ENCODE measurements at regions not wholly inside any gene's neighbourhood (a gene's known extent, or its start where the extent isn't known, plus 50 kb on each side); places are given as distances from the start of the nearest gene placed in this dataset.

DNA sequence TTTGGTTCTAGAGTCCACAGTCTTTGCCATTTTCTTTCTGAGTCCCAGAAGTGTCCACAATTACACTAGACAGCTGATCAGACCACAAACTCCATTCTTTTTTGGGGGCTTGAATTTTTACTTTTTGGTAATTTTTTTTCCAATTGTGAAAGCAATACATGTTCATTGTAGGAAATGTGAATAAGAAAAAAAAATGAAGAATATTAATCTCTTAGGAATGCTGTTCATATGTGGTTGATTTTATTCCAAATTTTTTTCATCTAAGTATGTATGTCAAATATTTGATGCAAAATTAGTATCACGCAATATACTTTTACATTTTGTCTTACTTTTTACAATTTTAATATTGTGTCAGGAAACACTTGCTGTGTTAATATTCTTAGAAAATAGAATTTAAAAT is 76.4 kb upstream of the ETS2 start:
- no TSS peak for BruUV-seq (replicated peaks)
- intact Hi-C loops (cut with micrococcal nuclease), result no loop called here
- no peak for DNase-seq (ENCODE audit: unreplicated experiment)
- no peak for TF ChIP-seq CTCF (IDR thresholded peaks at IDR 0.05; ENCODE audit: unreplicated experiment)
- Mint-ChIP-seq H3K27me3 (ENCODE audit: insufficient read depth, unreplicated experiment) (no peaks in the 10 kb centered on the region), H3K4me3 (ENCODE audit: unreplicated experiment) (no peak overlapping the region), H3K4me1 (ENCODE audit: insufficient read depth, unreplicated experiment) (peaks cover 4% of the 10 kb centered on the region), H3K9me3 (ENCODE audit: unreplicated experiment) (peaks cover 31% of the 10 kb centered on the region), H3K27ac (ENCODE audit: low read depth, unreplicated experiment) (no peak overlapping the region), H3K36me3 (ENCODE audit: insufficient read depth, unreplicated experiment) (no peaks in the 10 kb centered on the region)
- ChIA-PET POLR2A (no interaction called here), CTCF (interaction anchor here (0.6 to 2.3 kb wide), 4 partner anchors 14 to 409 kb away, joined by 3 to 6 read pairs (median 3); no protein-coding TSS in a partner anchor)

- CTCF ChIA-PET, result interaction anchor here (0.6 to 2.3 kb wide), 4 partner anchors 14 to 408 kb away, joined by 3 to 6 read pairs (median 3); no protein-coding TSS in a partner anchor
- intact Hi-C loops (cut with micrococcal nuclease), result no loop called here
- H3K9me3 Mint-ChIP-seq (ENCODE audit: unreplicated experiment), result peaks cover 25% of the 10 kb centered on the region
- no peak for TF ChIP-seq CTCF (IDR thresholded peaks at IDR 0.05; ENCODE audit: unreplicated experiment)
- no peaks in the 10 kb centered on the region for H3K27me3 Mint-ChIP-seq (ENCODE audit: insufficient read depth, unreplicated experiment)
- BruUV-seq (replicated peaks), result no TSS peak
- DNase-seq (ENCODE audit: unreplicated experiment), result no peak
- POLR2A ChIA-PET, result no interaction called here
- no peak overlapping the region for H3K27ac Mint-ChIP-seq (ENCODE audit: low read depth, unreplicated experiment)
- no peaks in the 10 kb centered on the region for H3K36me3 Mint-ChIP-seq (ENCODE audit: insufficient read depth, unreplicated experiment)
- no peak overlapping the region for H3K4me3 Mint-ChIP-seq (ENCODE audit: unreplicated experiment)
- H3K4me1 Mint-ChIP-seq (ENCODE audit: insufficient read depth, unreplicated experiment), result peaks cover 4% of the 10 kb centered on the region
Observed at GRCh38 chr21:38729754-38730379, 75.9 kb upstream of the ETS2 start.

DNA sequence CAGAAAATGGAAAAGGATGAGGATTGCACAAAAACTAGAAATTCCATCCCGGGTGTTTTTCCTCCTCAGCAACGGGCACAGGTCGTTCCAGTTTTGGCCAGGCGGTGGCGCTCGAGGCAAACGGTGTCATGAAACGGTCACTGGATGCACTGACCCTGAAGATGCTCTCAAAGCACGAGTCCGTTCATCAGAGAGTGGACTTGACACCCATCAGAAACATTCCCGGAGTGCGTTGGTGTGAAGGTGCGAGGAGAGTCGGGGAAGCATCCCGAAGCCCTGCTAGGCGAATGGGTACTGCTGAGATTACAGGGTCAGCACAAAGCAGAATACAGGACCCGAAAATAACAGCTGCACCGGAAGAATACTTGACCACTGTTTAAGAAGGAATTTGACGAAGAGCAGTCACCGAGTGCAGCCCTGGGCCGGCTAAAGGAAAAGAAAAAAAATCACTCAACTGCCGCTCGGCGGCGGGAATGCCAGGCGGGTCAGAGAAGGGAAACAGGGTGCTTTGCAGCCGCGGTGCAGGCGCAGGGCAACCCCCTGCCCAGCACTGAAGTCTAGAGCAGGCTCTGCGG is 71.7 kb upstream of the ETS2 start:
- H3K9me3 Mint-ChIP-seq (ENCODE audit: unreplicated experiment), result no peaks in the 10 kb centered on the region
- DNase-seq (ENCODE audit: unreplicated experiment), result peak; percentile 75
- intact Hi-C loops (cut with micrococcal nuclease), result loop anchor here (1.0 to 2.0 kb wide), 4 partner anchors 63 to 404 kb away; partner anchors contain the start of gene ETS2
- TF ChIP-seq CTCF (IDR thresholded peaks at IDR 0.05; ENCODE audit: unreplicated experiment), result peak; percentile 91
- H3K4me3 Mint-ChIP-seq (ENCODE audit: unreplicated experiment), result no peak overlapping the region
- H3K36me3 Mint-ChIP-seq (ENCODE audit: insufficient read depth, unreplicated experiment), result no peaks in the 10 kb centered on the region
- H3K27me3 Mint-ChIP-seq (ENCODE audit: insufficient read depth, unreplicated experiment), result no peaks in the 10 kb centered on the region
- no peak overlapping the region for H3K27ac Mint-ChIP-seq (ENCODE audit: low read depth, unreplicated experiment)
- ChIA-PET CTCF (interaction anchor here (0.6 to 3.2 kb wide), 13 partner anchors 8 to 443 kb away, joined by 3 to 19 read pairs (median 3); no protein-coding TSS in a partner anchor), POLR2A (interaction anchor here (0.6 to 2.2 kb wide), 4 partner anchors 75 to 392 kb away, joined by 3 to 7 read pairs (median 3); no protein-coding TSS in a partner anchor)
- BruUV-seq (replicated peaks), result no TSS peak
- H3K4me1 Mint-ChIP-seq (ENCODE audit: insufficient read depth, unreplicated experiment), result peaks cover 4% of the 10 kb centered on the region

- no peak for TF ChIP-seq CTCF (IDR thresholded peaks at IDR 0.05; ENCODE audit: unreplicated experiment)
- no peak for DNase-seq (ENCODE audit: unreplicated experiment)
- Mint-ChIP-seq H3K27me3 (ENCODE audit: insufficient read depth, unreplicated experiment) (no peaks in the 10 kb centered on the region), H3K36me3 (ENCODE audit: insufficient read depth, unreplicated experiment) (no peaks in the 10 kb centered on the region), H3K27ac (ENCODE audit: low read depth, unreplicated experiment) (no peak overlapping the region), H3K4me1 (ENCODE audit: insufficient read depth, unreplicated experiment) (peaks cover 4% of the 10 kb centered on the region), H3K4me3 (ENCODE audit: unreplicated experiment) (no peak overlapping the region), H3K9me3 (ENCODE audit: unreplicated experiment) (no peaks in the 10 kb centered on the region)
- no TSS peak for BruUV-seq (replicated peaks)
- intact Hi-C loops (cut with micrococcal nuclease), result loop anchor here (1.0 to 2.0 kb wide), 4 partner anchors 62 to 403 kb away; partner anchors contain the start of gene ETS2
- ChIA-PET POLR2A (interaction anchor here (0.6 to 2.7 kb wide), 11 partner anchors 18 to 402 kb away, joined by 3 to 7 read pairs (median 4); no protein-coding TSS in a partner anchor), CTCF (interaction anchor here (0.6 to 3.2 kb wide), 15 partner anchors 8 to 442 kb away, joined by 3 to 19 read pairs (median 3); no protein-coding TSS in a partner anchor)
Observed at GRCh38 chr21:38734646-38735365, 70.9 kb upstream of the ETS2 start.

Measured in MCF 10A (cell line).